ENCODE measurements at regions not wholly inside any gene's neighbourhood (a gene's known extent, or its start where the extent isn't known, plus 50 kb on each side); places are given as distances from the start of the nearest gene placed in this dataset.

- Histone ChIP-seq H3K4me3 (ENCODE audit: low read length in 3 of 3) (no peak overlapping the region), H3K27ac (ENCODE audit: low read depth, low read length) (no peak overlapping the region), H3K9me3 (ENCODE audit: control insufficient read depth in 3 of 3, low read length in 3 of 3) (no peaks in the 10 kb centered on the region), H3K36me3 (ENCODE audit: control insufficient read depth in 3 of 3, insufficient read depth in 3 of 3, low read length in 3 of 3) (no peaks in the 10 kb centered on the region), H3K27me3 (ENCODE audit: control insufficient read depth in 3 of 3, insufficient read depth in 3 of 3, low read length in 3 of 3) (no peaks in the 10 kb centered on the region), H3K4me1 (ENCODE audit: control insufficient read depth in 3 of 3, insufficient read depth in 3 of 3, low read length in 3 of 3) (peaks cover 0 to 5% (median 0%) of the 10 kb centered on the region in 3 donors), H3K9ac (ENCODE audit: low read depth in 1 of 3, low read length in 3 of 3) (no peak overlapping the region)
Measured at GRCh38 chr5:34511063-34511462, 145.1 kb upstream of the RAI14 start.

DNA sequence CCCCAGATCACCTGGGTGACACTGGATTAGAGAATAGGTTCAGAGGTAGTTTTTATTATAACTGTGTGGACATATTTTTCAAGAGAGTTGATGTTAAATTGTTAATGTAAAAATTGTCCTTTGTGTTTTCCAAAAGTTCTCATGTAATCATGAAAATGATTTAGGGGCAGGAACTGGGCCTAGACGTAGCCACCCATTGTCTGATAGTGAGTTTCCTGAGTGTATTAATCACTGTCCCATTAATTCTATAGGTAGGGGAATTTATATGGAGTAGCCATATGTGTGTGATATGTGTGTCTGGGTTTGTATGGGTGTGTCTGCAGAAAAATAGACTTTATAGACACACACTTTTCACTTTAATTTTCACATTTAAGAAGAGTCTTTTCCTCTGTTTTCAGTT lies 144.6 kb upstream of the RAI14 start:
- Histone ChIP-seq H3K27me3 (ENCODE audit: control insufficient read depth in 3 of 3, insufficient read depth in 3 of 3, low read length in 3 of 3) (no peaks in the 10 kb centered on the region), H3K4me3 (ENCODE audit: low read length in 3 of 3) (no peak overlapping the region), H3K36me3 (ENCODE audit: control insufficient read depth in 3 of 3, insufficient read depth in 3 of 3, low read length in 3 of 3) (no peaks in the 10 kb centered on the region), H3K27ac (ENCODE audit: low read depth, low read length) (no peak overlapping the region), H3K9ac (ENCODE audit: low read depth in 1 of 3, low read length in 3 of 3) (no peak overlapping the region), H3K9me3 (ENCODE audit: control insufficient read depth in 3 of 3, low read length in 3 of 3) (no peaks in the 10 kb centered on the region), H3K4me1 (ENCODE audit: control insufficient read depth in 3 of 3, insufficient read depth in 3 of 3, low read length in 3 of 3) (peaks cover 0 to 5% (median 0%) of the 10 kb centered on the region in 3 donors)

GRCh38 chr5:34511915-34512314 lies 144.2 kb upstream of the RAI14 start:
- no peaks in the 10 kb centered on the region for H3K36me3 ChIP-seq (ENCODE audit: control insufficient read depth in 3 of 3, insufficient read depth in 3 of 3, low read length in 3 of 3)
- H3K27ac ChIP-seq (ENCODE audit: low read depth, low read length) = no peak overlapping the region
- H3K4me3 ChIP-seq (ENCODE audit: low read length in 3 of 3) = no peak overlapping the region

GRCh38 chr5:34516166-34516565 lies 140.0 kb upstream of the RAI14 start:
- Histone ChIP-seq H3K36me3 (ENCODE audit: control insufficient read depth in 3 of 3, insufficient read depth in 3 of 3, low read length in 3 of 3) (no peaks in the 10 kb centered on the region), H3K4me1 (ENCODE audit: control insufficient read depth in 3 of 3, insufficient read depth in 3 of 3, low read length in 3 of 3) (peaks cover 0 to 5% (median 0%) of the 10 kb centered on the region in 3 donors), H3K4me3 (ENCODE audit: low read length in 3 of 3) (no peak overlapping the region), H3K27me3 (ENCODE audit: control insufficient read depth in 3 of 3, insufficient read depth in 3 of 3, low read length in 3 of 3) (peaks cover 0 to 3% (median 0%) of the 10 kb centered on the region in 3 donors), H3K9me3 (ENCODE audit: control insufficient read depth in 3 of 3, low read length in 3 of 3) (no peaks in the 10 kb centered on the region), H3K9ac (ENCODE audit: low read depth in 1 of 3, low read length in 3 of 3) (no peak overlapping the region), H3K27ac (ENCODE audit: low read depth, low read length) (no peak overlapping the region)

More at GRCh38 chr5:34511915-34512314, 144.2 kb upstream of the RAI14 start:
- Histone ChIP-seq H3K9me3 (ENCODE audit: control insufficient read depth in 3 of 3, low read length in 3 of 3) (no peaks in the 10 kb centered on the region), H3K9ac (ENCODE audit: low read depth in 1 of 3, low read length in 3 of 3) (no peak overlapping the region), H3K4me1 (ENCODE audit: control insufficient read depth in 3 of 3, insufficient read depth in 3 of 3, low read length in 3 of 3) (peaks cover 0 to 5% (median 0%) of the 10 kb centered on the region in 3 donors), H3K27me3 (ENCODE audit: control insufficient read depth in 3 of 3, insufficient read depth in 3 of 3, low read length in 3 of 3) (peaks cover 0 to 3% (median 0%) of the 10 kb centered on the region in 3 donors)

DNA sequence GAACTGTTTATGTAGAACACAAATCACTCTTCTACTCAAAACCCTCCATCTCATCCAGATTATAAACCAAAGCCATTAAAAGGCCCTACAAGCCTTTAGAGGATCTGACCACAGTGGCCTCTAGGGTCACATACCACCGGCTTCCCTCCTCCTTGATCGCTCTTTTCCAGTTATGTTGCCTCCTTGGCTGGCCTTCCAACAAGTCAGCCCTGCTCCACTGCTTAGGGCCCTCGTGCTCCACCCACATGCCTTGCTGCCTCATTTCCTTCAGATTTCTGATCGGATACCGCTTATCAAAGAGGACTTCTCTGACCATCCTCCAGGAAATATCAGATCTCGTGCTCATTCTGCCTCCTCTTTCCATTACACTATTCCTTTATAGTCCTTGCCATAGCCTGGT lies 139.4 kb upstream of the RAI14 start:
- Histone ChIP-seq H3K9ac (ENCODE audit: low read depth in 1 of 3, low read length in 3 of 3) (no peak overlapping the region), H3K27me3 (ENCODE audit: control insufficient read depth in 3 of 3, insufficient read depth in 3 of 3, low read length in 3 of 3) (peaks cover 0 to 3% (median 0%) of the 10 kb centered on the region in 3 donors), H3K36me3 (ENCODE audit: control insufficient read depth in 3 of 3, insufficient read depth in 3 of 3, low read length in 3 of 3) (no peaks in the 10 kb centered on the region), H3K4me1 (ENCODE audit: control insufficient read depth in 3 of 3, insufficient read depth in 3 of 3, low read length in 3 of 3) (peaks cover 0 to 5% (median 0%) of the 10 kb centered on the region in 3 donors), H3K9me3 (ENCODE audit: control insufficient read depth in 3 of 3, low read length in 3 of 3) (no peaks in the 10 kb centered on the region), H3K27ac (ENCODE audit: low read depth, low read length) (no peak overlapping the region), H3K4me3 (ENCODE audit: low read length in 3 of 3) (no peak overlapping the region)

DNA sequence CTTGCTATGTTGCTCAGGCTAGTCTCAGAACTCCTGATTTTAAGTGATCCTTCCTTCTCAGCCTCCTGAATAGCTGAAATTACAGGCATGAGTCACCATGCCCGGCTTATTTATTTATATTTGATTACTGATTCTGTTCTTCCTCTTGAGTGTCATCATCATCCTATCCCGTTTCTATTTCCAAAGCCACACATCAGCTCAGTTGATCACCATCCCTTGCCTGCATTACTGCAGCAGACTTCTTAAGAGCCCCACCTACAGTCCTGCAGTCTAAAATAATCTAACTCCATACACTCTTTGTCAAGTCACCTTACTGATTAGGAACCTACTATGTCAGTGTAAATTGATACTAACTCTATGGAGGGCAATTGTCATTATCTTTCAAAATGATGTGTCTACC lies 138.9 kb upstream of the RAI14 start:
- Histone ChIP-seq H3K27ac (ENCODE audit: low read depth, low read length) (no peak overlapping the region), H3K4me3 (ENCODE audit: low read length in 3 of 3) (no peak overlapping the region), H3K36me3 (ENCODE audit: control insufficient read depth in 3 of 3, insufficient read depth in 3 of 3, low read length in 3 of 3) (no peaks in the 10 kb centered on the region), H3K9ac (ENCODE audit: low read depth in 1 of 3, low read length in 3 of 3) (no peak overlapping the region), H3K9me3 (ENCODE audit: control insufficient read depth in 3 of 3, low read length in 3 of 3) (no peaks in the 10 kb centered on the region), H3K27me3 (ENCODE audit: control insufficient read depth in 3 of 3, insufficient read depth in 3 of 3, low read length in 3 of 3) (peaks cover 0 to 3% (median 0%) of the 10 kb centered on the region in 3 donors), H3K4me1 (ENCODE audit: control insufficient read depth in 3 of 3, insufficient read depth in 3 of 3, low read length in 3 of 3) (no peaks in the 10 kb centered on the region)

GRCh38 chr5:34519489-34520220 lies 136.5 kb upstream of the RAI14 start:
- Histone ChIP-seq H3K27ac (ENCODE audit: low read depth, low read length) (no peak overlapping the region), H3K36me3 (ENCODE audit: control insufficient read depth in 3 of 3, insufficient read depth in 3 of 3, low read length in 3 of 3) (no peaks in the 10 kb centered on the region), H3K4me3 (ENCODE audit: low read length in 3 of 3) (no peak overlapping the region)

GRCh38 chr5:34521628-34522290 lies 134.4 kb upstream of the RAI14 start:
- Histone ChIP-seq H3K4me1 (ENCODE audit: control insufficient read depth in 3 of 3, insufficient read depth in 3 of 3, low read length in 3 of 3) (peaks cover 0 to 1% (median 0%) of the 10 kb centered on the region in 3 donors), H3K9me3 (ENCODE audit: control insufficient read depth in 3 of 3, low read length in 3 of 3) (no peaks in the 10 kb centered on the region), H3K36me3 (ENCODE audit: control insufficient read depth in 3 of 3, insufficient read depth in 3 of 3, low read length in 3 of 3) (no peaks in the 10 kb centered on the region), H3K4me3 (ENCODE audit: low read length in 3 of 3) (no peak overlapping the region), H3K9ac (ENCODE audit: low read depth in 1 of 3, low read length in 3 of 3) (no peak overlapping the region), H3K27me3 (ENCODE audit: control insufficient read depth in 3 of 3, insufficient read depth in 3 of 3, low read length in 3 of 3) (peaks cover 0 to under 1% (median 0%) of the 10 kb centered on the region in 3 donors), H3K27ac (ENCODE audit: low read depth, low read length) (no peak overlapping the region)

More at GRCh38 chr5:34519489-34520220, 136.5 kb upstream of the RAI14 start:
- Histone ChIP-seq H3K9ac (ENCODE audit: low read depth in 1 of 3, low read length in 3 of 3) (no peak overlapping the region), H3K27me3 (ENCODE audit: control insufficient read depth in 3 of 3, insufficient read depth in 3 of 3, low read length in 3 of 3) (peaks cover 0 to 3% (median 0%) of the 10 kb centered on the region in 3 donors), H3K4me1 (ENCODE audit: control insufficient read depth in 3 of 3, insufficient read depth in 3 of 3, low read length in 3 of 3) (no peaks in the 10 kb centered on the region), H3K9me3 (ENCODE audit: control insufficient read depth in 3 of 3, low read length in 3 of 3) (no peaks in the 10 kb centered on the region)

- Histone ChIP-seq H3K36me3 (ENCODE audit: control insufficient read depth in 3 of 3, insufficient read depth in 3 of 3, low read length in 3 of 3) (no peaks in the 10 kb centered on the region), H3K9ac (ENCODE audit: low read depth in 1 of 3, low read length in 3 of 3) (no peak overlapping the region), H3K27ac (ENCODE audit: low read depth, low read length) (no peak overlapping the region), H3K9me3 (ENCODE audit: control insufficient read depth in 3 of 3, low read length in 3 of 3) (no peaks in the 10 kb centered on the region), H3K4me3 (ENCODE audit: low read length in 3 of 3) (no peak overlapping the region), H3K27me3 (ENCODE audit: control insufficient read depth in 3 of 3, insufficient read depth in 3 of 3, low read length in 3 of 3) (no peaks in the 10 kb centered on the region), H3K4me1 (ENCODE audit: control insufficient read depth in 3 of 3, insufficient read depth in 3 of 3, low read length in 3 of 3) (peaks cover 0 to 3% (median 0%) of the 10 kb centered on the region in 3 donors)
Measured at GRCh38 chr5:34522599-34523386, 133.3 kb upstream of the RAI14 start.

DNA sequence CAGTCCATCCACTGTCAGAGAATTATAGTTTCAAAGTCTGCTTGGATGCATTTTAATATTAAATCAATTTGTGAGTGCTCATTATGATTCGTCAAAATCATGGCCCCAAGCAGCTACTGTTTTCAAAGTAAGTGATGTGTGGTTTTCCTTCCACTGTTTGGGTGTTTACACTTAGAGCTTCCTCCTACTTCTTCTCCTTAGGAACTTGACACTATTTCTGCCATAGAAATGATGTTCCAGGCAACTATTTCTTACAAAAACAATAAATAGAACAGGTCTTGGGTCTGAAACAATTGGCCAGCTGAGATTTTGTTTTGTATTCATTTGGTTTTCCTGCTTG lies 132.8 kb upstream of the RAI14 start:
- Histone ChIP-seq H3K9ac (ENCODE audit: low read depth in 1 of 3, low read length in 3 of 3) (no peak overlapping the region), H3K4me1 (ENCODE audit: control insufficient read depth in 3 of 3, insufficient read depth in 3 of 3, low read length in 3 of 3) (peaks cover 0 to 3% (median 0%) of the 10 kb centered on the region in 3 donors), H3K27ac (ENCODE audit: low read depth, low read length) (no peak overlapping the region), H3K9me3 (ENCODE audit: control insufficient read depth in 3 of 3, low read length in 3 of 3) (no peaks in the 10 kb centered on the region), H3K27me3 (ENCODE audit: control insufficient read depth in 3 of 3, insufficient read depth in 3 of 3, low read length in 3 of 3) (no peaks in the 10 kb centered on the region), H3K36me3 (ENCODE audit: control insufficient read depth in 3 of 3, insufficient read depth in 3 of 3, low read length in 3 of 3) (no peaks in the 10 kb centered on the region), H3K4me3 (ENCODE audit: low read length in 3 of 3) (no peak overlapping the region)

Measured in skeletal muscle tissue (tissue), 3 donors.